Activated CD4-positive, alpha-beta T cell treated with anti-CD3 and anti-CD28 coated beads for 36 hours (primary cell): ENCODE measurements at regions not wholly inside any gene's neighbourhood (a gene's known extent, or its start where the extent isn't known, plus 50 kb on each side); places are given as distances from the start of the nearest gene placed in this dataset.

Experiments
- ATAC-seq: fragments of 200-7000 bp; cut with Tn5 transposase; one replicate; pipeline ENCODE4 v1.10.0; 2021; ENCODE audit warnings: mild to moderate bottlenecking, moderate library complexity
- CTCF ChIA-PET: fragments of 350-600 bp; sonication (Branson Sonifier 250); formaldehyde crosslinking; loops from one replicate; lab custom pipeline; 2021; ENCODE audit warnings: antibody characterized with exemption; lab: Charles Lee
- POLR2A ChIA-PET: fragments of 350-600 bp; sonication (Branson Sonifier 250); formaldehyde crosslinking; loops from one replicate; lab custom pipeline; 2021; ENCODE audit warnings: antibody characterized with exemption, inconsistent platforms; lab: Charles Lee
- DNase-seq: peaks from one replicate; pipeline ENCODE4 v3.0.0-alpha.2; 2020
- H3K27ac Mint-ChIP-seq: one replicate; pipeline ENCODE4 v1.8.0; 2021; ENCODE audit warnings: mixed read lengths
- H3K27me3 Mint-ChIP-seq: one replicate; pipeline ENCODE4 v1.8.0; 2021; ENCODE audit warnings: mixed read lengths
- H3K36me3 Mint-ChIP-seq: one replicate; pipeline ENCODE4 v1.8.0; 2021; ENCODE audit warnings: low read depth, mixed read lengths
- H3K4me1 Mint-ChIP-seq: one replicate; pipeline ENCODE4 v1.8.0; 2021; ENCODE audit warnings: mixed read lengths
- H3K4me3 Mint-ChIP-seq: one replicate; pipeline ENCODE4 v1.8.0; 2021; ENCODE audit warnings: mild to moderate bottlenecking, moderate library complexity, mixed read lengths
- H3K9me3 Mint-ChIP-seq: one replicate; pipeline ENCODE4 v1.8.0; 2021; ENCODE audit warnings: low read depth, mixed read lengths
- intact Hi-C, 2 experiments: fragments of 100-400 bp; cut with DNase I in 1 of 2; cut with micrococcal nuclease in 1 of 2; formaldehyde crosslinking; loops; one replicate each; pipeline versions ENCODE4 v1.14.2 to v1.15.1; 2022 to 2024; cut with DNase I, micrococcal nuclease

GRCh38 chr4:104869831-104870230, 276.8 kb upstream of the TET2 start:
- H3K27me3 Mint-ChIP-seq: peaks cover 10% of the 10 kb centered on the region
- intact Hi-C loops: no loop called here
- ChIA-PET POLR2A (no interaction called here), CTCF (interaction anchor here (0.6 to 2.0 kb wide), 2 partner anchors 9 to 930 kb away, joined by 3 to 10 read pairs; no protein-coding TSS in a partner anchor)
- no peak overlapping the region for H3K4me3 Mint-ChIP-seq
- DNase-seq (no peak), ATAC-seq (no peak)
- no peaks in the 10 kb centered on the region for H3K4me1 Mint-ChIP-seq
- H3K9me3 Mint-ChIP-seq: no peaks in the 10 kb centered on the region
- H3K27ac Mint-ChIP-seq: no peak overlapping the region
- H3K36me3 Mint-ChIP-seq: no peaks in the 10 kb centered on the region

GRCh38 chr4:104870495-104871233, 276.0 kb upstream of the TET2 start:
- Mint-ChIP-seq H3K27me3 (peaks cover 10% of the 10 kb centered on the region), H3K9me3 (no peaks in the 10 kb centered on the region), H3K36me3 (no peaks in the 10 kb centered on the region), H3K27ac (no peak overlapping the region), H3K4me1 (no peaks in the 10 kb centered on the region), H3K4me3 (no peak overlapping the region)
- CTCF ChIA-PET: interaction anchor here (0.6 to 2.0 kb wide), 3 partner anchors 10 to 929 kb away, joined by 3 to 10 read pairs (median 3); no protein-coding TSS in a partner anchor
- ATAC-seq: no peak
- POLR2A ChIA-PET: no interaction called here
- DNase-seq: no peak
- intact Hi-C loops: no loop called here

- no peak overlapping the region for H3K4me3 Mint-ChIP-seq
- ATAC-seq (no peak), DNase-seq (no peak)
- intact Hi-C loops: no loop called here
- H3K27me3 Mint-ChIP-seq: peaks cover 5% of the 10 kb centered on the region
- no peaks in the 10 kb centered on the region for H3K9me3 Mint-ChIP-seq
- POLR2A ChIA-PET: no interaction called here
- no peaks in the 10 kb centered on the region for H3K36me3 Mint-ChIP-seq
- no peaks in the 10 kb centered on the region for H3K4me1 Mint-ChIP-seq
- H3K27ac Mint-ChIP-seq: no peak overlapping the region
- CTCF ChIA-PET: interaction anchor here (0.7 to 3.3 kb wide), 4 partner anchors 12 to 261 kb away, joined by 3 to 14 read pairs (median 3); no protein-coding TSS in a partner anchor
Observed at GRCh38 chr4:104878936-104879335, 267.7 kb upstream of the TET2 start.

- Mint-ChIP-seq H3K27ac (no peak overlapping the region), H3K4me1 (no peaks in the 10 kb centered on the region), H3K36me3 (no peaks in the 10 kb centered on the region), H3K9me3 (no peaks in the 10 kb centered on the region), H3K27me3 (peaks cover 5% of the 10 kb centered on the region), H3K4me3 (no peak overlapping the region)
- ChIA-PET CTCF (interaction anchor here (0.9 to 3.3 kb wide), 2 partner anchors 19 to 23 kb away, joined by 3 to 14 read pairs; no protein-coding TSS in a partner anchor), POLR2A (no interaction called here)
- DNase-seq (no peak), ATAC-seq (no peak)
- intact Hi-C loops: no loop called here
Observed at GRCh38 chr4:104879367-104879766, 267.3 kb upstream of the TET2 start.

- no peaks in the 10 kb centered on the region for H3K36me3 Mint-ChIP-seq
- ChIA-PET POLR2A (no interaction called here), CTCF (interaction anchor here (3.3 kb wide), 1 partner anchor 19 kb away, joined by 14 read pairs; no protein-coding TSS in a partner anchor)
- H3K9me3 Mint-ChIP-seq: no peaks in the 10 kb centered on the region
- peaks cover 7% of the 10 kb centered on the region for H3K27me3 Mint-ChIP-seq
- DNase-seq: no peak
- intact Hi-C loops: no loop called here
- H3K4me3 Mint-ChIP-seq: no peak overlapping the region
- no peak overlapping the region for H3K27ac Mint-ChIP-seq
- no peak for ATAC-seq
- H3K4me1 Mint-ChIP-seq: no peaks in the 10 kb centered on the region
Observed at GRCh38 chr4:104879854-104880253, 266.8 kb upstream of the TET2 start.

GRCh38 chr4:104881136-104881886, 265.4 kb upstream of the TET2 start:
- CTCF ChIA-PET: interaction anchor here (1.2 kb wide), 1 partner anchor 20 kb away, joined by 3 read pairs; no protein-coding TSS in a partner anchor
- intact Hi-C loops: no loop called here

GRCh38 chr4:104890598-104891275, 255.9 kb upstream of the TET2 start:
- H3K36me3 Mint-ChIP-seq: no peaks in the 10 kb centered on the region
- CTCF ChIA-PET: no interaction called here
- peaks cover 4% of the 10 kb centered on the region for H3K4me1 Mint-ChIP-seq
- no peak for ATAC-seq
- H3K27ac Mint-ChIP-seq: no peak overlapping the region
- peaks cover 7% of the 10 kb centered on the region for H3K27me3 Mint-ChIP-seq
- no peak for DNase-seq
- POLR2A ChIA-PET: no interaction called here
- H3K4me3 Mint-ChIP-seq: no peak overlapping the region
- H3K9me3 Mint-ChIP-seq: no peaks in the 10 kb centered on the region
- intact Hi-C loops: no loop called here

More at GRCh38 chr4:104881136-104881886, 265.4 kb upstream of the TET2 start:
- Mint-ChIP-seq H3K36me3 (no peaks in the 10 kb centered on the region), H3K4me3 (no peak overlapping the region), H3K27ac (no peak overlapping the region), H3K27me3 (peaks cover 7% of the 10 kb centered on the region), H3K9me3 (no peaks in the 10 kb centered on the region), H3K4me1 (no peaks in the 10 kb centered on the region)
- no peak for DNase-seq
- POLR2A ChIA-PET: no interaction called here
- no peak for ATAC-seq

- Mint-ChIP-seq H3K27ac (no peak overlapping the region), H3K36me3 (no peaks in the 10 kb centered on the region), H3K27me3 (peaks cover 10% of the 10 kb centered on the region), H3K4me1 (peaks cover 10% of the 10 kb centered on the region), H3K4me3 (no peak overlapping the region), H3K9me3 (peaks cover 6% of the 10 kb centered on the region)
- peak; percentile 74 for ATAC-seq
- POLR2A ChIA-PET: no interaction called here
- DNase-seq: no peak
- intact Hi-C loops: no loop called here
- CTCF ChIA-PET: no interaction called here
Observed at GRCh38 chr4:104896660-104897645, 249.7 kb upstream of the TET2 start.

GRCh38 chr4:104899863-104900262, 246.8 kb upstream of the TET2 start:
- no peak for ATAC-seq
- ChIA-PET POLR2A (no interaction called here), CTCF (interaction anchor here (0.9 kb wide), 1 partner anchor 29 kb away, joined by 3 read pairs; no protein-coding TSS in a partner anchor)
- DNase-seq: no peak
- H3K36me3 Mint-ChIP-seq: no peaks in the 10 kb centered on the region
- no peak overlapping the region for H3K4me3 Mint-ChIP-seq
- H3K27ac Mint-ChIP-seq: no peak overlapping the region
- H3K4me1 Mint-ChIP-seq: peaks cover 12% of the 10 kb centered on the region
- intact Hi-C loops: no loop called here
- peaks cover 6% of the 10 kb centered on the region for H3K9me3 Mint-ChIP-seq
- H3K27me3 Mint-ChIP-seq: peaks cover 14% of the 10 kb centered on the region

- no peak for DNase-seq
- peaks cover 15% of the 10 kb centered on the region for H3K27me3 Mint-ChIP-seq
- ATAC-seq: no peak
- H3K36me3 Mint-ChIP-seq: no peaks in the 10 kb centered on the region
- POLR2A ChIA-PET: no interaction called here
- no peak overlapping the region for H3K27ac Mint-ChIP-seq
- intact Hi-C loops: no loop called here
- no peak overlapping the region for H3K4me3 Mint-ChIP-seq
- H3K9me3 Mint-ChIP-seq: peaks cover 6% of the 10 kb centered on the region
- CTCF ChIA-PET: interaction anchor here (0.6 to 1.7 kb wide), 3 partner anchors 9 to 21 kb away, joined by 3 to 5 read pairs (median 4); no protein-coding TSS in a partner anchor
- H3K4me1 Mint-ChIP-seq: peaks cover 4% of the 10 kb centered on the region
Observed at GRCh38 chr4:104901438-104901837, 245.2 kb upstream of the TET2 start.
